ENCODE measurements at regions not wholly inside any gene's neighbourhood (a gene's known extent, or its start where the extent isn't known, plus 50 kb on each side); places are given as distances from the start of the nearest gene placed in this dataset.

GRCh38 chr6:104638841-104639290, 220.9 kb downstream of the HACE1 start:
- ATAC-seq (ENCODE audit: insufficient read depth, low FRiP score) = peak; percentile 34
- H3K4me1 ChIP-seq (ENCODE audit: control insufficient read depth in 5 of 5, insufficient read depth in 5 of 5, low read length in 5 of 5) = peaks cover 0 to 12% (median 6%) of the 10 kb centered on the region in 5 donors
- H3K9me3 ChIP-seq (ENCODE audit: control insufficient read depth in 4 of 4, insufficient read depth in 3 of 4, low read length in 3 of 4) = peaks cover 0 to 5% (median 0%) of the 10 kb centered on the region in 4 donors
- no peak for TF ChIP-seq CTCF (IDR thresholded peaks at IDR 0.05; ENCODE audit: control extremely low read depth, extremely low read depth)
- H3K9ac ChIP-seq (ENCODE audit: insufficient read depth in 1 of 2, low read length in 2 of 2) = no peak overlapping the region
- H3K27me3 ChIP-seq (ENCODE audit: control insufficient read depth in 3 of 3, insufficient read depth in 3 of 3, low read length in 2 of 3) = no peaks in the 10 kb centered on the region
- H3K27ac ChIP-seq (ENCODE audit: low read depth in 1 of 2, low read length in 1 of 2) = peak overlapping the region; percentile 26 to 74
- WGBS, 2 donors = 37 to 41% methylated on average over 4 of the region's 4 CpGs
- no peaks in the 10 kb centered on the region for H3K36me3 ChIP-seq (ENCODE audit: control insufficient read depth in 4 of 4, insufficient read depth in 4 of 4, low read length in 4 of 4)
- H3K4me3 ChIP-seq = no peak overlapping the region
- peak in 2 of 3 donors; percentile 46 to 69 for DNase-seq

GRCh38 chr6:104633125-104633524, 226.6 kb downstream of the HACE1 start:
- H3K9me3 ChIP-seq (ENCODE audit: control insufficient read depth in 4 of 4, insufficient read depth in 3 of 4, low read length in 3 of 4) = peaks cover 0 to 5% (median 0%) of the 10 kb centered on the region in 4 donors
- H3K27me3 ChIP-seq (ENCODE audit: control insufficient read depth in 3 of 3, insufficient read depth in 3 of 3, low read length in 2 of 3) = no peaks in the 10 kb centered on the region
- no peak for ATAC-seq (ENCODE audit: insufficient read depth, low FRiP score)
- no peak for DNase-seq
- TF ChIP-seq CTCF (IDR thresholded peaks at IDR 0.05; ENCODE audit: control extremely low read depth, extremely low read depth) = no peak
- peak overlapping the region in 1 of 2 donors; percentile 9 for H3K27ac ChIP-seq (ENCODE audit: low read depth in 1 of 2, low read length in 1 of 2)
- 91 to 93% methylated on average over 4 of the region's 4 CpGs for WGBS, 2 donors
- H3K9ac ChIP-seq (ENCODE audit: insufficient read depth in 1 of 2, low read length in 2 of 2) = no peak overlapping the region
- no peak overlapping the region for H3K4me3 ChIP-seq
- no peaks in the 10 kb centered on the region for H3K36me3 ChIP-seq (ENCODE audit: control insufficient read depth in 4 of 4, insufficient read depth in 4 of 4, low read length in 4 of 4)
- peaks cover 0 to 3% (median 0%) of the 10 kb centered on the region in 5 donors for H3K4me1 ChIP-seq (ENCODE audit: control insufficient read depth in 5 of 5, insufficient read depth in 5 of 5, low read length in 5 of 5)

- peaks cover 0 to 5% (median 0%) of the 10 kb centered on the region in 4 donors for H3K9me3 ChIP-seq (ENCODE audit: control insufficient read depth in 4 of 4, insufficient read depth in 3 of 4, low read length in 3 of 4)
- DNase-seq = no peak
- H3K27ac ChIP-seq (ENCODE audit: low read depth in 1 of 2, low read length in 1 of 2) = peak overlapping the region in 1 of 2 donors; percentile 9
- no peak overlapping the region for H3K4me3 ChIP-seq
- H3K27me3 ChIP-seq (ENCODE audit: control insufficient read depth in 3 of 3, insufficient read depth in 3 of 3, low read length in 2 of 3) = no peaks in the 10 kb centered on the region
- no peak overlapping the region for H3K9ac ChIP-seq (ENCODE audit: insufficient read depth in 1 of 2, low read length in 2 of 2)
- peaks cover 0 to 3% (median 0%) of the 10 kb centered on the region in 5 donors for H3K4me1 ChIP-seq (ENCODE audit: control insufficient read depth in 5 of 5, insufficient read depth in 5 of 5, low read length in 5 of 5)
- no peaks in the 10 kb centered on the region for H3K36me3 ChIP-seq (ENCODE audit: control insufficient read depth in 4 of 4, insufficient read depth in 4 of 4, low read length in 4 of 4)
- no peak for ATAC-seq (ENCODE audit: insufficient read depth, low FRiP score)
- 95 to 100% methylated on average over 2 of the region's 2 CpGs for WGBS, 2 donors
- no peak for TF ChIP-seq CTCF (IDR thresholded peaks at IDR 0.05; ENCODE audit: control extremely low read depth, extremely low read depth)
These were observed 227.1 kb downstream of the HACE1 start for GRCh38 chr6:104632588-104632987.

GRCh38 chr6:104630955-104631354, 228.8 kb downstream of the HACE1 start:
- TF ChIP-seq CTCF (IDR thresholded peaks at IDR 0.05; ENCODE audit: control extremely low read depth, extremely low read depth) = no peak
- Histone ChIP-seq H3K4me1 (ENCODE audit: control insufficient read depth in 5 of 5, insufficient read depth in 5 of 5, low read length in 5 of 5) (peaks cover 0 to 3% (median 0%) of the 10 kb centered on the region in 5 donors), H3K27me3 (ENCODE audit: control insufficient read depth in 3 of 3, insufficient read depth in 3 of 3, low read length in 2 of 3) (no peaks in the 10 kb centered on the region), H3K9ac (ENCODE audit: insufficient read depth in 1 of 2, low read length in 2 of 2) (no peak overlapping the region), H3K4me3 (no peak overlapping the region), H3K9me3 (ENCODE audit: control insufficient read depth in 4 of 4, insufficient read depth in 3 of 4, low read length in 3 of 4) (peaks cover 0 to 5% (median 0%) of the 10 kb centered on the region in 4 donors), H3K36me3 (ENCODE audit: control insufficient read depth in 4 of 4, insufficient read depth in 4 of 4, low read length in 4 of 4) (no peaks in the 10 kb centered on the region), H3K27ac (ENCODE audit: low read depth in 1 of 2, low read length in 1 of 2) (no peak overlapping the region)
- DNase-seq = no peak
- ATAC-seq (ENCODE audit: insufficient read depth, low FRiP score) = no peak
